A549 (cell line): ENCODE measurements at regions not wholly inside any gene's neighbourhood (a gene's known extent, or its start where the extent isn't known, plus 50 kb on each side); places are given as distances from the start of the nearest gene placed in this dataset.

Experiments used
- ATAC-seq, 2 experiments: fragments of 200-7000 bp in 1 of 2; fragments of >200 bp in 1 of 2; cut with Nextera tagmentation in 1 of 2; cut with Tn5 transposase in 1 of 2; 3 replicates each; pipeline versions ENCODE4 v1.8.0 to v1.9.1; 2018 to 2020; ENCODE audit warnings: mild to moderate bottlenecking in 1 of 2, moderate library complexity in 1 of 2
- CTCF ChIA-PET: fragments of 300-600 bp; sonication (Branson Sonifier 250); formaldehyde crosslinking; extraction: SDS; loops from one replicate; lab custom pipeline; 2021; ENCODE audit warnings: antibody characterized with exemption, inconsistent platforms; lab: Yijun Ruan, JAX
- POLR2A ChIA-PET: fragments of 350-600 bp; formaldehyde crosslinking; extraction: SDS; loops from one replicate; lab custom pipeline; 2021; ENCODE audit warnings: antibody characterized with exemption, inconsistent platforms; lab: Yijun Ruan, JAX
- DNase-seq, 2 experiments: peaks; one replicate each; pipeline versions ENCODE4 v3.0.0 to v3.0.0-alpha.2; 2011 to 2016; ENCODE audit warnings: low read depth in 1 of 2, low spot score in 1 of 2
- FAIRE-seq: peaks from 2 replicates; lab custom pipeline; 2011; peaks lifted over from hg19 to GRCh38; lab: Jason Lieb, UNC
- H3K27ac ChIP-seq, 2 experiments: fragments of >200 bp; sonication (Bioruptor Twin); formaldehyde crosslinking; 3 replicates each; pipeline ENCODE4 v1.5.1; 2016 to 2017
- H3K4me1 ChIP-seq: fragments of >200 bp; sonication (Bioruptor Twin); formaldehyde crosslinking; 3 replicates; pipeline ENCODE4 v1.6.1; 2016
- H3K4me2 ChIP-seq: fragments of >200 bp; sonication (Bioruptor Twin); formaldehyde crosslinking; 3 replicates; pipeline ENCODE4 v1.6.1; 2016
- H3K4me3 ChIP-seq: fragments of >200 bp; sonication (Bioruptor Twin); formaldehyde crosslinking; 3 replicates; pipeline ENCODE4 v1.5.1; 2016
- H3K9me3 ChIP-seq: fragments of >200 bp; sonication (Bioruptor Twin); formaldehyde crosslinking; 3 replicates; pipeline ENCODE4 v1.6.1; 2016
- ATOH8 ChIP-seq: fragments of 250-450 bp; sonication (Bioruptor Pico); IDR thresholded peaks from 2 replicates; pipeline ENCODE4 v1.5.0; 2020; ENCODE audit warnings: low read depth, mild to moderate bottlenecking, moderate library complexity
- BHLHE40 ChIP-seq: IDR thresholded peaks from 2 replicates; pipeline ENCODE4 v1.6.1; 2012; ENCODE audit warnings: low read depth, low read length, inconsistent platforms
- CBX2 ChIP-seq: fragments of 200-600 bp; sonication (generic); IDR thresholded peaks from 2 replicates; pipeline ENCODE4 v1.6.1; 2016; ENCODE audit warnings: low read depth, mild to moderate bottlenecking, borderline replicate concordance
- CEBPB ChIP-seq, 2 experiments: fragments of >200 bp in 1 of 2; sonication (Bioruptor Twin) in 1 of 2; formaldehyde crosslinking in 1 of 2; IDR thresholded peaks; 2 replicates each; pipeline ENCODE4 v1.6.1; 2012 to 2016
- CHD2 ChIP-seq: fragments of 150-350 bp; IDR thresholded peaks from 2 replicates; pipeline ENCODE4 v1.6.1; 2014; ENCODE audit warnings: low read length; ENCODE audit not compliant: partially characterized antibody
- CHD4 ChIP-seq: fragments of 200-600 bp; sonication (generic); IDR thresholded peaks from 2 replicates; pipeline ENCODE4 v1.6.1; 2016; ENCODE audit warnings: antibody characterized with exemption, mild to moderate bottlenecking, borderline replicate concordance
- E2F6 ChIP-seq: IDR thresholded peaks from 2 replicates; pipeline ENCODE4 v1.6.1; 2012; ENCODE audit warnings: low read depth, borderline replicate concordance
- EHF ChIP-seq: fragments of 250-450 bp; sonication (Bioruptor Pico); IDR thresholded peaks from 2 replicates; pipeline ENCODE4 v1.5.0; 2020; ENCODE audit warnings: mild to moderate bottlenecking
- HES2 ChIP-seq: fragments of >200 bp; sonication (Bioruptor Twin); formaldehyde crosslinking; IDR thresholded peaks from 2 replicates; pipeline ENCODE4 v1.6.1; 2016
- HEYL ChIP-seq: fragments of 250-450 bp; sonication (Bioruptor Pico); IDR thresholded peaks from 2 replicates; pipeline ENCODE4 v1.8.0; 2021; ENCODE audit warnings: mild to moderate bottlenecking, moderate library complexity
- HOXB13 ChIP-seq: fragments of 250-450 bp; sonication (Bioruptor Pico); IDR thresholded peaks from 2 replicates; pipeline ENCODE4 v1.5.0; 2020; ENCODE audit warnings: low read depth, mild to moderate bottlenecking, moderate library complexity
- KDM1A ChIP-seq: fragments of 200-600 bp; sonication (generic); IDR thresholded peaks from 2 replicates; pipeline ENCODE4 v1.6.1; 2016; ENCODE audit warnings: low read depth, mild to moderate bottlenecking
- KDM5A ChIP-seq: fragments of 200-600 bp; sonication (generic); IDR thresholded peaks from 2 replicates; pipeline ENCODE4 v1.6.1; 2016; ENCODE audit warnings: antibody characterized with exemption, mild to moderate bottlenecking
- MAFK ChIP-seq: fragments of 450-650 bp; IDR thresholded peaks from 2 replicates; pipeline ENCODE4 v1.6.1; 2014; ENCODE audit not compliant: partially characterized antibody
- MAZ ChIP-seq: fragments of 150-350 bp; IDR thresholded peaks from 2 replicates; pipeline ENCODE4 v1.6.1; 2014; ENCODE audit warnings: antibody characterized with exemption, low read depth, low read length, borderline replicate concordance
- MYC ChIP-seq: IDR thresholded peaks from 2 replicates; pipeline ENCODE4 v1.6.1; 2012; ENCODE audit warnings: mild to moderate bottlenecking, inconsistent platforms, low read length, improper control_type of control experiment, borderline replicate concordance
- NFE2L2 ChIP-seq: fragments of 150-350 bp; conservative IDR thresholded peaks from 2 replicates; pipeline ENCODE4 v1.6.1; 2014; ENCODE audit warnings: low read length
- NPAS2 ChIP-seq: fragments of 250-450 bp; sonication (Bioruptor Pico); IDR thresholded peaks from 2 replicates; pipeline ENCODE4 v1.8.0; 2022; ENCODE audit warnings: mild to moderate bottlenecking, moderate library complexity, borderline replicate concordance
- POLR2AphosphoS2 ChIP-seq: conservative IDR thresholded peaks from 2 replicates; pipeline ENCODE4 v1.6.1; 2012; ENCODE audit warnings: low read length, improper control_type of control experiment, inconsistent platforms
- REST ChIP-seq: fragments of 200-600 bp; sonication (generic); IDR thresholded peaks from 2 replicates; pipeline ENCODE4 v1.6.1; 2016; ENCODE audit warnings: antibody characterized with exemption, mild to moderate bottlenecking, moderate library complexity
- RNF2 ChIP-seq: fragments of 200-600 bp; sonication (generic); IDR thresholded peaks from 2 replicates; pipeline ENCODE4 v1.6.1; 2016; ENCODE audit warnings: low read depth, mild to moderate bottlenecking, antibody characterized with exemption, moderate library complexity, borderline replicate concordance
- SMC3 ChIP-seq: fragments of >200 bp; sonication (Bioruptor Twin); formaldehyde crosslinking; IDR thresholded peaks from 3 replicates; pipeline ENCODE4 v1.6.1; 2018; ENCODE audit warnings: inconsistent platforms
- TFCP2L1 ChIP-seq: fragments of 250-450 bp; sonication (Bioruptor Pico); IDR thresholded peaks from 2 replicates; pipeline ENCODE4 v1.5.0; 2021; ENCODE audit warnings: mild to moderate bottlenecking
- USF2 ChIP-seq: fragments of 450-650 bp; IDR thresholded peaks from 2 replicates; pipeline ENCODE4 v1.6.1; 2014; ENCODE audit warnings: antibody characterized with exemption
- ZFP36 ChIP-seq: fragments of 450-650 bp; IDR thresholded peaks from 2 replicates; pipeline ENCODE4 v1.6.1; 2014; ENCODE audit warnings: borderline replicate concordance; ENCODE audit not compliant: partially characterized antibody
- ZSCAN20 ChIP-seq: fragments of 250-450 bp; sonication (Bioruptor Pico); IDR thresholded peaks from 2 replicates; pipeline ENCODE4 v1.8.0; 2022; ENCODE audit warnings: mild to moderate bottlenecking, moderate library complexity
- WGBS: methylation state at CpG from one replicate; pipeline ENCODE4 v1.1.6; 2017; ENCODE audit errors: missing lambda C conversion rate; 5-methylcytosine and 5-hydroxymethylcytosine counted together

- Histone ChIP-seq H3K9me3 (no peaks in the 10 kb centered on the region), H3K4me1 (no peaks in the 10 kb centered on the region), H3K4me3 (no peak overlapping the region), H3K27ac (no peak overlapping the region), H3K4me2 (no peak overlapping the region)
- no peak for FAIRE-seq
- DNase-seq, result no peak
- ATAC-seq, result no peak
- no peak for TF ChIP-seq CHD2
- no peak for TF ChIP-seq MAFK
- TF ChIP-seq ZFP36, result no peak
- CTCF ChIA-PET, result no interaction called here
- 39% methylated on average over 2 of the region's 2 CpGs for WGBS
- POLR2A ChIA-PET, result no interaction called here
Measured at GRCh38 chr6:149223904-149224351, 93.6 kb upstream of the TAB2 start.

GRCh38 chr6:149224399-149224798, 93.1 kb upstream of the TAB2 start:
- TF ChIP-seq MAZ (no peak), NFE2L2 (no peak), REST (no peak), RNF2 (no peak), POLR2AphosphoS2 (no peak), HEYL (no peak), MYC (no peak), CEBPB (IDR thresholded peaks at IDR 0.05) (no peak), SMC3 (no peak), HES2 (no peak), BHLHE40 (no peak)
- Histone ChIP-seq H3K4me1 (no peaks in the 10 kb centered on the region), H3K9me3 (no peaks in the 10 kb centered on the region), H3K4me2 (no peak overlapping the region), H3K27ac (no peak overlapping the region), H3K4me3 (no peak overlapping the region)
- CTCF ChIA-PET, result no interaction called here
- DNase-seq (no peak), ATAC-seq (no peak), FAIRE-seq (no peak)
- 89% methylated on average over 6 of the region's 6 CpGs for WGBS
- POLR2A ChIA-PET, result no interaction called here

- ATAC-seq (no peak), DNase-seq (no peak), FAIRE-seq (no peak)
- CTCF ChIA-PET, result no interaction called here
- H3K27ac ChIP-seq, result no peak overlapping the region
- WGBS, result 91% methylated on average over 3 of the region's 3 CpGs
- H3K4me2 ChIP-seq, result no peak overlapping the region
- H3K4me3 ChIP-seq, result no peak overlapping the region
- TF ChIP-seq NPAS2 (CRISPR knock-in tag) (no peak), ATOH8 (CRISPR knock-in tag) (no peak), CHD4 (no peak), MAFK (no peak), EHF (CRISPR knock-in tag) (no peak), TFCP2L1 (no peak), KDM5A (no peak), USF2 (no peak), HEYL (no peak), HOXB13 (CRISPR knock-in tag) (no peak), HES2 (no peak), CBX2 (no peak), KDM1A (no peak), ZSCAN20 (CRISPR knock-in tag) (no peak), BHLHE40 (no peak), E2F6 (no peak), CEBPB (IDR thresholded peaks at IDR 0.05) (no peak)
- no peaks in the 10 kb centered on the region for H3K4me1 ChIP-seq
- POLR2A ChIA-PET, result no interaction called here
- H3K9me3 ChIP-seq, result no peaks in the 10 kb centered on the region
Measured at GRCh38 chr6:149225370-149225769, 92.1 kb upstream of the TAB2 start.
